Astrocyte (in vitro differentiated cells and primary cell): ENCODE measurements at regions not wholly inside any gene's neighbourhood (a gene's known extent, or its start where the extent isn't known, plus 50 kb on each side); places are given as distances from the start of the nearest gene placed in this dataset.

Source experiments
- DNase-seq: peaks from one replicate; pipeline ENCODE4 v3.0.0-alpha.2; 2010; ENCODE audit warnings: low read depth
- FAIRE-seq: peaks from 2 replicates; lab custom pipeline; 2011; peaks lifted over from hg19 to GRCh38; lab: Jason Lieb, UNC
- H2AFZ ChIP-seq: 2 replicates; pipeline ENCODE4 v1.6.0; 2012; ENCODE audit warnings: low read depth, low read length, inconsistent platforms
- H3K27ac ChIP-seq: 2 replicates; pipeline ENCODE4 v1.5.1; 2011; ENCODE audit warnings: low read depth, low read length, inconsistent platforms
- H3K27me3 ChIP-seq: 2 replicates; pipeline ENCODE4 v1.6.0; 2011; ENCODE audit warnings: low read length, inconsistent platforms; ENCODE audit not compliant: insufficient read depth
- H3K36me3 ChIP-seq: 2 replicates; pipeline ENCODE4 v1.5.1; 2011; ENCODE audit warnings: low read length, inconsistent platforms; ENCODE audit not compliant: insufficient read depth
- H3K4me1 ChIP-seq: 2 replicates; pipeline ENCODE4 v1.5.1; 2011; ENCODE audit warnings: low read length, inconsistent platforms; ENCODE audit not compliant: insufficient read depth
- H3K4me2 ChIP-seq: 2 replicates; pipeline ENCODE4 v1.6.0; 2012; ENCODE audit warnings: low read length, inconsistent platforms
- H3K4me3 ChIP-seq: 2 replicates; pipeline ENCODE4 v1.5.1; 2011; ENCODE audit warnings: low read depth, mild to moderate bottlenecking, low read length, inconsistent platforms; ENCODE audit not compliant: insufficient read depth
- H3K79me2 ChIP-seq: 2 replicates; pipeline ENCODE4 v1.6.0; 2012; ENCODE audit warnings: mild to moderate bottlenecking, low read length, inconsistent platforms; ENCODE audit not compliant: insufficient read depth
- H3K9ac ChIP-seq: 2 replicates; pipeline ENCODE4 v1.6.0; 2012; ENCODE audit warnings: mild to moderate bottlenecking, low read length, inconsistent platforms
- H3K9me3 ChIP-seq: 2 replicates; pipeline ENCODE4 v1.5.1; 2012; ENCODE audit warnings: low read depth, mild to moderate bottlenecking, low read length, inconsistent platforms; ENCODE audit not compliant: insufficient read depth
- H4K20me1 ChIP-seq: 2 replicates; pipeline ENCODE4 v1.6.0; 2012; ENCODE audit warnings: low read length, inconsistent platforms; ENCODE audit not compliant: insufficient read depth
- H3K27ac Mint-ChIP-seq: one replicate; pipeline ENCODE4 v1.8.0; 2021; ENCODE audit warnings: mild to moderate bottlenecking, mixed read lengths; ENCODE audit not compliant: unreplicated experiment
- H3K27me3 Mint-ChIP-seq: one replicate; pipeline ENCODE4 v1.8.0; 2021; ENCODE audit warnings: low read depth, mixed read lengths; ENCODE audit not compliant: unreplicated experiment
- H3K36me3 Mint-ChIP-seq: one replicate; pipeline ENCODE4 v1.8.0; 2021; ENCODE audit warnings: low read depth, mixed read lengths; ENCODE audit not compliant: unreplicated experiment
- H3K4me1 Mint-ChIP-seq: one replicate; pipeline ENCODE4 v1.8.0; 2021; ENCODE audit warnings: low read depth, mixed read lengths; ENCODE audit not compliant: unreplicated experiment
- H3K4me3 Mint-ChIP-seq: one replicate; pipeline ENCODE4 v1.8.0; 2021; ENCODE audit warnings: mild to moderate bottlenecking, moderate library complexity, mixed read lengths; ENCODE audit not compliant: unreplicated experiment
- H3K9me3 Mint-ChIP-seq: one replicate; pipeline ENCODE4 v1.8.0; 2021; ENCODE audit warnings: mild to moderate bottlenecking, mixed read lengths; ENCODE audit not compliant: unreplicated experiment
- CTCF ChIP-seq: IDR thresholded peaks from 2 replicates; pipeline ENCODE4 v1.5.1; 2011; ENCODE audit warnings: low read depth, mild to moderate bottlenecking, inconsistent platforms, low read length, moderate library complexity; ENCODE audit not compliant: insufficient read depth
- EZH2 ChIP-seq: IDR thresholded peaks from 2 replicates; pipeline ENCODE4 v1.6.1; 2012; ENCODE audit warnings: mild to moderate bottlenecking, low read length, inconsistent platforms; ENCODE audit not compliant: insufficient read depth

- Histone ChIP-seq H3K27me3 (peaks cover 3% of the 10 kb centered on the region), H4K20me1 (no peaks in the 10 kb centered on the region), H3K36me3 (no peaks in the 10 kb centered on the region), H2AFZ (no peak overlapping the region), H3K27ac (no peak overlapping the region), H3K9me3 (no peaks in the 10 kb centered on the region), H3K79me2 (no peaks in the 10 kb centered on the region), H3K4me1 (no peaks in the 10 kb centered on the region), H3K9ac (no peak overlapping the region), H3K4me3 (no peak overlapping the region), H3K4me2 (no peak overlapping the region)
- no peak for DNase-seq
- Mint-ChIP-seq H3K4me1 (no peaks in the 10 kb centered on the region), H3K4me3 (no peak overlapping the region), H3K27ac (no peak overlapping the region), H3K9me3 (no peaks in the 10 kb centered on the region), H3K27me3 (peaks cover 37% of the 10 kb centered on the region), H3K36me3 (peaks cover 2% of the 10 kb centered on the region)
- no peak for FAIRE-seq
- TF ChIP-seq EZH2 (no peak), CTCF (no peak)
Measured at GRCh38 chr10:117750616-117751015, 208.1 kb downstream of the EMX2 start.

DNA sequence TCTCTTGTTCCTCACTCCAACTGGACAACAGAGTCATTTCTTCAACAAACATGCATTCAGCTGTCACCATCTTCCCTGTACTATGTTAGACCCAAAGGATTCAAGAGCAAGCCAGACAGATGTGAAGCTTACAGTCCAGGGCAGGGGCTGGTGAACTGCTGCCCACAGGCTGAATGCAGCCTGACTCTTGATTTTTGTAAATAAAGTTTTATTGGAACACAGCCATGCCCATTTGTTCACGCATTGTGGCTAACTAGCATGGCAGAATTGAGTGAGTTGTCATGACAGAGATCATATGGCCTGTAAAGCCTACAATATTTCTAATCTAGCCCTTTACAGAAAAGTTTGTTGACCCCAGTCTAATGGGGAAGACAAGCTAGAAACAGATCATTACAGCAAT lies 208.7 kb downstream of the EMX2 start:
- H3K36me3 ChIP-seq, result no peaks in the 10 kb centered on the region
- Mint-ChIP-seq H3K27me3 (peaks cover 41% of the 10 kb centered on the region), H3K9me3 (no peaks in the 10 kb centered on the region), H3K4me1 (no peaks in the 10 kb centered on the region), H3K4me3 (no peak overlapping the region), H3K27ac (no peak overlapping the region), H3K36me3 (peaks cover 2% of the 10 kb centered on the region)
- no peaks in the 10 kb centered on the region for H4K20me1 ChIP-seq
- no peak for DNase-seq
- no peak overlapping the region for H3K9ac ChIP-seq
- no peak overlapping the region for H2AFZ ChIP-seq
- no peaks in the 10 kb centered on the region for H3K9me3 ChIP-seq
- TF ChIP-seq EZH2 (no peak), CTCF (no peak)
- no peak overlapping the region for H3K4me3 ChIP-seq
- no peaks in the 10 kb centered on the region for H3K79me2 ChIP-seq
- H3K27ac ChIP-seq, result no peak overlapping the region
- H3K4me2 ChIP-seq, result no peak overlapping the region
- no peak for FAIRE-seq
- H3K27me3 ChIP-seq, result no peaks in the 10 kb centered on the region
- no peaks in the 10 kb centered on the region for H3K4me1 ChIP-seq

- H3K4me1 ChIP-seq, result no peaks in the 10 kb centered on the region
- Mint-ChIP-seq H3K9me3 (no peaks in the 10 kb centered on the region), H3K36me3 (peaks cover 2% of the 10 kb centered on the region), H3K27me3 (peaks cover 35% of the 10 kb centered on the region), H3K4me1 (no peaks in the 10 kb centered on the region), H3K4me3 (no peak overlapping the region), H3K27ac (no peak overlapping the region)
- H2AFZ ChIP-seq, result no peak overlapping the region
- H3K27me3 ChIP-seq, result no peaks in the 10 kb centered on the region
- H3K27ac ChIP-seq, result no peak overlapping the region
- no peak for TF ChIP-seq CTCF
- no peak for TF ChIP-seq EZH2
- no peaks in the 10 kb centered on the region for H3K79me2 ChIP-seq
- no peaks in the 10 kb centered on the region for H3K36me3 ChIP-seq
- FAIRE-seq, result no peak
- no peak overlapping the region for H3K4me2 ChIP-seq
- no peak overlapping the region for H3K4me3 ChIP-seq
- H4K20me1 ChIP-seq, result no peaks in the 10 kb centered on the region
- H3K9ac ChIP-seq, result no peak overlapping the region
- DNase-seq, result no peak
- H3K9me3 ChIP-seq, result no peaks in the 10 kb centered on the region
Measured at GRCh38 chr10:117752103-117752502, 209.6 kb downstream of the EMX2 start.
